ENCODE measurements at regions not wholly inside any gene's neighbourhood (a gene's known extent, or its start where the extent isn't known, plus 50 kb on each side); places are given as distances from the start of the nearest gene placed in this dataset.

- DNase-seq (ENCODE audit: low spot score): no peak
- in situ Hi-C loops (cut with MboI; ENCODE audit: low sequenced_read_pairs, unreplicated experiment): no loop called here
- no peak for TF ChIP-seq CTCF (IDR thresholded peaks at IDR 0.05; ENCODE audit: borderline replicate concordance, control extremely low read depth, extremely low read depth, insufficient read depth, missing control alignments)
Observed at GRCh38 chr12:19710811-19711793, 271.8 kb downstream of the AEBP2 start.

GRCh38 chr12:19712041-19712440, 272.7 kb downstream of the AEBP2 start:
- no peak for TF ChIP-seq CTCF (IDR thresholded peaks at IDR 0.05; ENCODE audit: borderline replicate concordance, control extremely low read depth, extremely low read depth, insufficient read depth, missing control alignments)

GRCh38 chr12:19718401-19718800, 279.1 kb downstream of the AEBP2 start:
- no peak for DNase-seq (ENCODE audit: low spot score)
- in situ Hi-C loops (cut with MboI; ENCODE audit: low sequenced_read_pairs, unreplicated experiment): no loop called here
- no peak for TF ChIP-seq CTCF (IDR thresholded peaks at IDR 0.05; ENCODE audit: borderline replicate concordance, control extremely low read depth, extremely low read depth, insufficient read depth, missing control alignments)

More at GRCh38 chr12:19712041-19712440, 272.7 kb downstream of the AEBP2 start:
- in situ Hi-C loops (cut with MboI; ENCODE audit: low sequenced_read_pairs, unreplicated experiment): no loop called here
- no peak for DNase-seq (ENCODE audit: low spot score)

- in situ Hi-C loops (cut with MboI; ENCODE audit: low sequenced_read_pairs, unreplicated experiment): no loop called here
- no peak for TF ChIP-seq CTCF (IDR thresholded peaks at IDR 0.05; ENCODE audit: borderline replicate concordance, control extremely low read depth, extremely low read depth, insufficient read depth, missing control alignments)
- DNase-seq (ENCODE audit: low spot score): no peak
Observed at GRCh38 chr12:19719672-19720071, 280.4 kb downstream of the AEBP2 start.

- in situ Hi-C loops (cut with MboI; ENCODE audit: low sequenced_read_pairs, unreplicated experiment): no loop called here
- no peak for TF ChIP-seq CTCF (IDR thresholded peaks at IDR 0.05; ENCODE audit: borderline replicate concordance, control extremely low read depth, extremely low read depth, insufficient read depth, missing control alignments)
- no peak for DNase-seq (ENCODE audit: low spot score)
Observed at GRCh38 chr12:19726122-19726521, 286.8 kb downstream of the AEBP2 start.

GRCh38 chr12:19726592-19726991, 287.3 kb downstream of the AEBP2 start:
- in situ Hi-C loops (cut with MboI; ENCODE audit: low sequenced_read_pairs, unreplicated experiment): no loop called here
- DNase-seq (ENCODE audit: low spot score): no peak
- TF ChIP-seq CTCF (IDR thresholded peaks at IDR 0.05; ENCODE audit: borderline replicate concordance, control extremely low read depth, extremely low read depth, insufficient read depth, missing control alignments): no peak
